Activated B cell treated with CpG ODN at 0.5 μM for 24 hours (primary cell): ENCODE measurements at regions not wholly inside any gene's neighbourhood (a gene's known extent, or its start where the extent isn't known, plus 50 kb on each side); places are given as distances from the start of the nearest gene placed in this dataset.
"Not testable (repeated sequence)": the region's sequence is repeated elsewhere in the genome, so short reads cannot be mapped to it uniquely, and the experiment has no call there.

ENCODE experiments used
- ATAC-seq: fragments of 200-7000 bp; cut with Tn5 transposase; one replicate; pipeline ENCODE4 v1.10.0; 2021; ENCODE audit warnings: low read depth, mild to moderate bottlenecking, moderate library complexity
- CTCF ChIA-PET: fragments of 350-600 bp; sonication (Branson Sonifier 250); formaldehyde crosslinking; loops from one replicate; lab custom pipeline; 2021; ENCODE audit warnings: antibody characterized with exemption; lab: Charles Lee
- POLR2A ChIA-PET: fragments of 350-600 bp; sonication (Branson Sonifier 250); formaldehyde crosslinking; loops from one replicate; lab custom pipeline; 2021; ENCODE audit warnings: antibody characterized with exemption; lab: Charles Lee
- DNase-seq: peaks from one replicate; pipeline ENCODE4 v3.0.0; 2022
- H3K27ac Mint-ChIP-seq: one replicate; pipeline ENCODE4 v1.8.0; 2020; ENCODE audit warnings: mixed read lengths
- H3K27me3 Mint-ChIP-seq: one replicate; pipeline ENCODE4 v1.8.0; 2021; ENCODE audit warnings: mixed read lengths
- H3K36me3 Mint-ChIP-seq: one replicate; pipeline ENCODE4 v1.8.0; 2021; ENCODE audit warnings: low read depth, mixed read lengths
- H3K4me1 Mint-ChIP-seq: one replicate; pipeline ENCODE4 v1.8.0; 2021; ENCODE audit warnings: mixed read lengths
- H3K4me3 Mint-ChIP-seq: one replicate; pipeline ENCODE4 v1.8.0; 2020; ENCODE audit warnings: mild to moderate bottlenecking, mixed read lengths
- H3K9me3 Mint-ChIP-seq: one replicate; pipeline ENCODE4 v1.8.0; 2020; ENCODE audit warnings: mixed read lengths
- intact Hi-C: fragments of 100-400 bp; cut with micrococcal nuclease; formaldehyde crosslinking; loops from one replicate; pipeline ENCODE4 v1.15.1; 2024
- TF ChIP-seq, protein P1 (sequence below): fragments of 200-600 bp; IDR thresholded peaks from one replicate; pipeline ENCODE4 v1.8.0; 2022; ENCODE audit warnings: antibody characterized with exemption, mild to moderate bottlenecking

DNA sequence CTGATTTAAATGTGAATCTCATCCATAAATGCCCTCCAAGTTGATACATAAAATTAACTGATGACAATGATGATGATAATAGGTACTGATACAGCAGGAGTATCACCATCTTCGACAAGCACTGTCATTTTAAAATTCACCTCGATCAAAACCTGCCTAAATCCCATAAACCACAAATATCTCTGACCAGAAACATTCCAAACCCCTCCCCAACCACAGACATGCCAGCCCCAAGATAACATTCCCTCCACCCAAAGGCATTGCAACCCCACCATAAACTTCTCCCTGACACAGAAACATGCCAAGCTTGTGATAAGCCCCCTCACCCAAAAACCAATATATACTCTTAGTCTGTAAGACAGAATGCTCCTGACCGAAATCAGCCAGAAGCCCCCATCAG, 63.7 kb upstream of the WDFY3 start:
- CTCF ChIA-PET, result no interaction called here
- TF ChIP-seq, protein P1, sequence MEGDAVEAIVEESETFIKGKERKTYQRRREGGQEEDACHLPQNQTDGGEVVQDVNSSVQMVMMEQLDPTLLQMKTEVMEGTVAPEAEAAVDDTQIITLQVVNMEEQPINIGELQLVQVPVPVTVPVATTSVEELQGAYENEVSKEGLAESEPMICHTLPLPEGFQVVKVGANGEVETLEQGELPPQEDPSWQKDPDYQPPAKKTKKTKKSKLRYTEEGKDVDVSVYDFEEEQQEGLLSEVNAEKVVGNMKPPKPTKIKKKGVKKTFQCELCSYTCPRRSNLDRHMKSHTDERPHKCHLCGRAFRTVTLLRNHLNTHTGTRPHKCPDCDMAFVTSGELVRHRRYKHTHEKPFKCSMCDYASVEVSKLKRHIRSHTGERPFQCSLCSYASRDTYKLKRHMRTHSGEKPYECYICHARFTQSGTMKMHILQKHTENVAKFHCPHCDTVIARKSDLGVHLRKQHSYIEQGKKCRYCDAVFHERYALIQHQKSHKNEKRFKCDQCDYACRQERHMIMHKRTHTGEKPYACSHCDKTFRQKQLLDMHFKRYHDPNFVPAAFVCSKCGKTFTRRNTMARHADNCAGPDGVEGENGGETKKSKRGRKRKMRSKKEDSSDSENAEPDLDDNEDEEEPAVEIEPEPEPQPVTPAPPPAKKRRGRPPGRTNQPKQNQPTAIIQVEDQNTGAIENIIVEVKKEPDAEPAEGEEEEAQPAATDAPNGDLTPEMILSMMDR, result no peak
- Mint-ChIP-seq H3K9me3 (peaks cover 10% of the 10 kb centered on the region), H3K4me3 (no peak overlapping the region), H3K27ac (no peak overlapping the region), H3K27me3 (no peaks in the 10 kb centered on the region), H3K36me3 (no peaks in the 10 kb centered on the region), H3K4me1 (no peaks in the 10 kb centered on the region)
- intact Hi-C loops, result no loop called here
- no peak for ATAC-seq
- no peak for DNase-seq
- POLR2A ChIA-PET, result no interaction called here

DNA sequence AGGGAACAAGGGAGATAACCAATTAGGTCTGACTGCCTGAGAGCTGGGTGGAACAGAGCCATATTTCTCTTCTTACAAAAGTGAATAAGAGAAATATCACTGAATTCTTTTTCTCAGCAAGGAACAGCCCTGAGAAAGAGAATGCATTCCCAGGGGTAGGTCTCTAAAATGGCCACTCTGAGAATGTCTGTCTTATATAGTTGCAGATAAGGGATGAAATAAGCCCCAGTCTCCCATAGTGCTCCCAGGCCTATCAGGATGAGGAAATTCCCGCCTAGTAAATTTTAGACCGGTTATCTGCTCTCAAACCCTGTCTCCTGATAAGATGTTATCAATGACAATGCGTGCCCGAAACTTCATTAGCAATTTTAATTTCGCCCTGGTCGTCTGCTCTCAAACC, 67.3 kb upstream of the WDFY3 start:
- DNase-seq, H3K36me3 Mint-ChIP-seq, H3K4me1 Mint-ChIP-seq, H3K4me3 Mint-ChIP-seq, CTCF ChIA-PET, ATAC-seq, H3K27me3 Mint-ChIP-seq, POLR2A ChIA-PET, H3K27ac Mint-ChIP-seq, intact Hi-C loops: not testable (repeated sequence)
- peaks cover 12% of the 10 kb centered on the region for H3K9me3 Mint-ChIP-seq

DNA sequence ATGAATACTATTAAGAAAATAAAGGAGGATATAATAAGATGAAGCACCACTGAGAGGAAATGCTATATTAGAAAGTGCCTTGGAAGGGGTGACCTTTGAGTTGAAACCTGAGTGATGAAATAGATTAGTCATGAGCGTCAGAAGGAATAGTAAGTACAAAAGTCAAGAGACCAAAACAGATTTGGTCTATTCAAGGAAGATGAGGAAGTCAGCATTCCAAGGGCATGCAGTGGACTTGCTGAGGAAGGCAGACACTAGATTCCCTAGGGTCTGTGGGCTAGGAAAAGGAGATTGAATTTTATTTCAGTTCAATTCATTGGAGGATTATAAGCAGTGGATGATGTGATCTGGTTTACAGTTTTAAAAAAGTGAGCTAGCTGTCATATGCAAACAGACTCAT, 73.0 kb upstream of the WDFY3 start:
- DNase-seq (no peak), ATAC-seq (no peak)
- POLR2A ChIA-PET, result no interaction called here
- peaks cover 6% of the 10 kb centered on the region for H3K27me3 Mint-ChIP-seq
- H3K4me3 Mint-ChIP-seq, result no peak overlapping the region
- CTCF ChIA-PET, result no interaction called here
- peaks cover 3% of the 10 kb centered on the region for H3K9me3 Mint-ChIP-seq
- H3K36me3 Mint-ChIP-seq, result no peaks in the 10 kb centered on the region
- intact Hi-C loops, result no loop called here
- TF ChIP-seq, protein P1, result no peak
- H3K27ac Mint-ChIP-seq, result no peak overlapping the region
- H3K4me1 Mint-ChIP-seq, result no peaks in the 10 kb centered on the region

DNA sequence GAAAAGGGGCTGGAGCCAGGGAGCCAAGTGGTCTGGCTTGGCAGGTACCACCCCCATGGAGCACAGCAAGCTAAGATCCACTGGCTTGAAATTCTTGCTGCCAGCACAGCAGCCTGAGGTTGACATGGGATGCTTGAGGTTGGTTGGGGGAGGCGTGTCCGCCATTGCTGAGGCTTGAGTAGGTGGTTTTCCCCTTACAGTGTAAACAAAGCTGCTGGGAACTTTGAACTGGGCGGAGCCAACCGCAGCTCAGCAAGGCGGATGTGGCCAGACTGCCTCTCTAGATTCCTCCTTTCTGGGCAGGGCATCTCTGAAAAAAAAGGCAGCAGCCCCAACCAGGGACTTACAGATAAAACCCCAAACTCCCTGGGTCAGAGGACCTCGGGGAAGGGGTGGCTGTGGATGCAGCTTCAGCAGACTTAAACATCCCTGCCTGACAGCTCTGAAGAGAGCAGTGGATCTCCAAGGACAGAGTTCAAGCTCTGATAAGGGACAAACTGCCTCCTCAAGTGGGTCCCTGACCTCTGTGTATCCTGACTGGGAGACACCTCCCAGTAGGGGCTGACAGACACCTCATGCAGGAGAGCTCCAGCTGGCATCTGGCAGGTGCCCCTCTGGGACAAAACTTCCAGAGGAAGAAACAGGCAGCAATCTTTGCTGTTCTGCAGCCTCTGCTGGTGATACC, 77.5 kb upstream of the WDFY3 start:
- not testable (repeated sequence) for H3K4me3 Mint-ChIP-seq, H3K27ac Mint-ChIP-seq, H3K9me3 Mint-ChIP-seq

DNA sequence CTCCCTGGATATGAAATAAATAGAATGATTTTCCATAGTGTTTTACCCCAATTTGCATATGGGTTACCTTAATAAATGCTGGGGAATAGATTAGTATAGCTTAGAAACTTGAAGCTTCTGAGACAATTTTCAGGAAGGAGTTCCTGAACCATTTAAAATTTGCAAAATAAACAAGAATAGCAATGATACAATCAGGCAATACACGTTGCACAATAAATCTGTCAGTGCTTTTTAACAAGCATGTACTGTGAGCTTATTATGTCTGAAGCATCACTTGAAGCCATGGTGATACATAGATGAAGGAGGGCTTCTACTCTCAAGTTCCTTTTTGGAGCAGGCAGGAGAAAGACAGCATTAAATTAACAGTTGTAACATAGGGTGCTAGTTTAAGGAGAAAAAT, 84.2 kb upstream of the WDFY3 start:
- H3K9me3 Mint-ChIP-seq, result peaks cover 4% of the 10 kb centered on the region
- peaks cover 7% of the 10 kb centered on the region for H3K27me3 Mint-ChIP-seq
- no peak overlapping the region for H3K27ac Mint-ChIP-seq
- ATAC-seq (no peak), DNase-seq (no peak)
- H3K4me3 Mint-ChIP-seq, result no peak overlapping the region
- TF ChIP-seq, protein P1, result no peak
- no peaks in the 10 kb centered on the region for H3K4me1 Mint-ChIP-seq
- no peaks in the 10 kb centered on the region for H3K36me3 Mint-ChIP-seq
- intact Hi-C loops, result no loop called here
- ChIA-PET CTCF (no interaction called here), POLR2A (no interaction called here)

More for the DNA sequence above, 77.5 kb upstream of the WDFY3 start:
- H3K27me3 Mint-ChIP-seq, DNase-seq, H3K36me3 Mint-ChIP-seq, H3K4me1 Mint-ChIP-seq, POLR2A ChIA-PET, intact Hi-C loops, ATAC-seq, CTCF ChIA-PET: not testable (repeated sequence)

DNA sequence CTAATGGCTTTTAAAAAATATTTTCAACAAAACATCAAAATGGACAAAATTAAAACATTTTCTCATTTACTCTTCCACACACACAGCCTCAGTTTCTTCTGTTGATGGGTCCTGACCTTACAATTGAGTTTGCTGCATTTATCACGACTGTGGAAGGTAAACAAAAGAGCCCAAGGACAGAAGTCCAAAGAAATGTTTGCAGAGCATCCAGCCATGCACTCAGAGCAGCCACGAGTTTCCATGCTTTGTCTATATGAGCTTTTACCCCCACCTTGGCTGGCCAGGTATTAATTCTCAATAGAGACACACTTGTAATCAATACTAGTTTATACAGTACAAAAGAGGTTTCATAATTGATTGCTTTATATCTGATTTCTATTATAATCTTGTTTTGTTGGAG, 85.0 kb upstream of the WDFY3 start:
- Mint-ChIP-seq H3K27me3 (peaks cover 3% of the 10 kb centered on the region), H3K36me3 (no peaks in the 10 kb centered on the region), H3K27ac (no peak overlapping the region), H3K4me3 (no peak overlapping the region), H3K9me3 (peaks cover 4% of the 10 kb centered on the region), H3K4me1 (no peaks in the 10 kb centered on the region)
- ChIA-PET CTCF (no interaction called here), POLR2A (no interaction called here)
- DNase-seq, result no peak
- TF ChIP-seq, protein P1, result no peak
- intact Hi-C loops, result no loop called here
- no peak for ATAC-seq

DNA sequence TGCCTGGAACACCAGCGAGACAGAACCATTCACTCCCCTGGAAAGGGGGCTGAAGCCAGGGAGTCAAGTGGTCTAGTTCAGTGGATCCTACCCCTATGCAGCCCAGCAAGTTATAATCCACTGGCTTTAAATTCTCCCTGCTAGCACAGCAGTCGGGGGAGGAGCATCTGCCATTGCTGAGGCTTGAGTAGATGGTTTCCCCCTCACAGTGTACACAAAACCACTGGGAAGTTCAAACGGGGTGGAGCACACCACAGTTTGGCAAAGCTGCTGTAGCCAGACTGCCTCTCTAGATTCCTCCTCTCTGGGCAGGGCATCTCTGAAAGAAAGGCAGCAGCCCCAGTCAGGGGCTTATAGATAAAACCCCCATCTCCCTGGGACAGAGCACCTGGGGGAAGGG, 88.4 kb upstream of the WDFY3 start:
- CTCF ChIA-PET, result interaction anchor here (1.3 kb wide), 1 partner anchor 15 kb away, joined by 3 read pairs; no protein-coding TSS in a partner anchor
- POLR2A ChIA-PET, DNase-seq, H3K4me1 Mint-ChIP-seq, intact Hi-C loops, H3K4me3 Mint-ChIP-seq, H3K27me3 Mint-ChIP-seq, H3K27ac Mint-ChIP-seq, H3K36me3 Mint-ChIP-seq, ATAC-seq, H3K9me3 Mint-ChIP-seq: not testable (repeated sequence)
